ENCODE measurements at regions not wholly inside any gene's neighbourhood (a gene's known extent, or its start where the extent isn't known, plus 50 kb on each side); places are given as distances from the start of the nearest gene placed in this dataset.

DNA sequence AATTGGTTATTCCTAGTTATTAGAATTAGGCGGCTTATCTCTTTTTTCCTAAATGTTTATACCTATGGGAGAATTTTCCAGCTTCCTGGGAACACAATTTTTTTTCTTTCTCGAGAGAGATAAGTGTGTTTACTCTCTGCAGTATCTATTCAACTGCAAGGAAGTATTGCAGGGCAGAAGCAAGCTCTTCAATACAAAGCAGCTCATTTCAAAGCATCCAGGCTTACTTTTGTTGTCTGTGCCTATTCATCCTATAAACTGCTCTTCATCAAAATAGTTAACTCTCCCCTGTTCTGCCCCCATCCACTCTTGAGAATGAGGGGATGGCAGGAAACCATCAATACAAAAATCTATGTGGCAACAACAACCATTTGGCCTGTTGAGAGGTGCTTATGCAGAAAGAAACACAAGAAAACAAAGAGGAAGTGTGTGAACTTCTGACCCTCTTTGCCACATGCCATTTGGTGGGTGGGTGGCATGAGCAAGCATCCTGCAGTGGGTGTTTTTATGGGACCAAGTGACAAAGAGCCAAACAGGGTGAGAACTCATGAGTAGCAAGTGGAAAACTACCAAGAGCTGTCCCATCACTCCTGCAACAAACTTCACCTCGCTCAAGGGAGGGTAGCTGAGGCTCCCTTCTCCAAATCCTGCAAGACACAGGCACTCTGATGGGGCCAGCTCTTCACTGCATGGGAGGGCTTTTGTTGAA, 50.6 kb upstream of the MRPS6 start:
- DNase-seq, result no peak

DNA sequence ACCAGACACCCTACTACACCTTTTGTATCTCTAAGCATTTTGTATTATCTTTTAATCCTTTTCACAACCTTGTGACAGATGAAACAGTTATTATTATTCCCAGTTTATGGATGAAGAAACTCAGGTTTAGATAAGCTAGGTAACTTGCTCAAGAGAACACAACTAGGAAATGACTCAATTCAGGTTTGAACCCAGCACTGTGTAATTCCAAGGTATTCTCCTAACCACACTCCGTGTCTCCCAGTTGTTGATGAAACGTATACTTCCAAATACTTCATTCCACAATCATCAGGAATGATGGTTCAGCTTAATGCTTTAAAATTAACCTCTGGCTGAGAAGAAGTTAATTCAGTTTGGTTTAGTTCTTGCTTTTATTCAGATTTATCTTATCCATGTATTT, 51.7 kb upstream of the MRPS6 start:
- DNase-seq, result no peak

DNA sequence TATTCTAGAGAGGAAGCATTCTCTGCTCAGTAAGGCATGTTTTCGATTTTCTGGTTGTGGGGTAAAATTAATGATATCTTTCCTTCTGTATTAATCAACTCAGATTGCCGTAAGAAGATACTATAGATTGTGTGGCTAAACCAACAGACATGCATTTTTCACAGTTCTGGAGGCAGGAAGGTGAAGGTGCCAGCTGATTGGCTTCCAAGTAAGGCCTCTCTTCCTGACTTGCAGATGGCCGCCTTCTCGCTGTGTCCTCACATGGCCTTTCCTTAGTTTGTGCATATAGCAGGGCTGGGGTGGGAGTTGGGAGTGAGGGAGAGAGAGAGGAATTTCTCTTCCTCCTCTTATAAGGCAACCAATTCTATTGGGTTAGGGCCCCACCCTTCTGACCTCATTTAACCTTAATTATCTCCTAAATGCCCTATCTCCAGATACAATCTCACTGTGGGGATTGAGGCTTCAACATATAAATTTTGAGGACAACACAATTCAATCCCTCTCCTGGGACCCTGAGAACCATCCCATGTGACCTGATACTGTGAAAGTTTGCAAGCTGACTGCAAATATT, 52.3 kb upstream of the MRPS6 start:
- DNase-seq, result peak; percentile 60

DNA sequence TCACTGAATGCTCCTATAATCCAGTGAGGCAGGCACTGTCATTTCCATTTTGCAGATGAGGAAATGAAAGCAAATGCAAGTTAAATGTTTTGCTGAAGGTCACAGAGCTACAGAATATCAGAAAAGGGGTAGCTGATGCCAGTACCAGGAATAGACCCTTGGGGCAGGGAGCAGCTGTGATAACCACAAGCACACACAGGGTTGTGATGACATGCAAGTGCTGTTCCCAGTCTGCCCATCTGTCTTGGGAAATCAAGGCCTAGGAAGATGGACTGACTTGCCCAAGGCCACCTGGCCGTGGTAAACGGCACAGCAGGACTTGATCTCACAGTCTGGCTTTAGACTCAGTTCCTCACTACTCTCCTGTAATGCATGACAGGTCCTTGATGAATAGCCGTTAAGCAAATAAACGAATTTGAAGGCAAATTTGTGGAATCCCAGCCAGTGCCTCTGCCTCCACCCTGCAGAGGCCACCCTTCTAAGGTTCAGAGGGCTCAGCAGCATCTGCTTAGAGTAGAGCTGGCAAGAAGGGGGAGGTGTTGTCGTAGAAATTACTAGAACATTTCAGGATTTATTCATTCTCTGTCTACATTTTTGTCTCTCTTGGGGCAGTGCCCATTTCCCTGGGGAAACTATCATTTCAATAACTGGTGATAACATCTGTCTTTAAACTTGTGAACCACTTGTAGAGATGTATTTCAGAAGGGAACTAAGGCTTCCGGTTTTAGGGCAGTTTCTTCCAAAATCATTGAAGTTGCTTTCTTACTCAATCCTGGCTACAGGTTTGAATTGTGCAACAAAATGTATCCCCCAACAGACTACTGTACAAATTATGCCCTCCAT, 53.2 kb upstream of the MRPS6 start:
- peak; percentile 99 for DNase-seq

DNA sequence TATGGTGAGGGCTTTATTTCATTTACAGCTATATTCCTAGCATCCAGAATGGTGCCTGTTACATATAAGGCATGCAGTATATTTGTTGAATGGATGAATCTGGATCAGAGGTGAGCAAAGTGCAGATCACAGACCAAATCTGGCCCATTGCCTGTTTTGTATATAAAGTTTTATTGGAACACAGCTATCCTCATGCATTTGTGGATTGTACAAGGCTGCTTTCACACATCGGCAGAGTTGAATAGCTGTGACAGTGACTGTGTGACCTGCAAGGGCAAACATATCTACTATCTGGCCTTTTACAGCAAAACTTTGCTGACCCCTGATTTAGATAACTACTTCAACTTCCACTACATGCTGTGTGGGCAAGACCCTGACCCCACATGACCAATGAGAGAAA, 54.0 kb upstream of the MRPS6 start:
- DNase-seq, result no peak

DNA sequence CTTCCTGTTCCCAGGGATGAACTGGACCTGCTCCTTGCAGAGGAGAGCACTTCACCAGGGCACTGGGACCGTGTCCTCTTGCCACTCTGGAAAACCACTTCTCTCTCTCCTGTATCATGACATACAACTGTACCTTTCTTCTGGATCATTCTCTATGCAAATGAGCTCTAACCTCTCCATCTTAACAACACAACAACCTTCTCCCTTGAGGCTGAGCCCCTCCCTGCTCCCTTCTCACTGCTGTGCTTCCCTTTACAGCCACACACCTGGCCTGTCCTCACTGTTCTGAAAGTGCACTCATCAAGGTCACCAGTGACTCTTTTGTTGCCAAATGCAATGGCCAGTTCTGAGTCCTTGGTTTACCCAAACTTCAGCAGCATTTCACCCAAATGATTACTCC, 54.5 kb upstream of the MRPS6 start:
- no peak for DNase-seq

DNA sequence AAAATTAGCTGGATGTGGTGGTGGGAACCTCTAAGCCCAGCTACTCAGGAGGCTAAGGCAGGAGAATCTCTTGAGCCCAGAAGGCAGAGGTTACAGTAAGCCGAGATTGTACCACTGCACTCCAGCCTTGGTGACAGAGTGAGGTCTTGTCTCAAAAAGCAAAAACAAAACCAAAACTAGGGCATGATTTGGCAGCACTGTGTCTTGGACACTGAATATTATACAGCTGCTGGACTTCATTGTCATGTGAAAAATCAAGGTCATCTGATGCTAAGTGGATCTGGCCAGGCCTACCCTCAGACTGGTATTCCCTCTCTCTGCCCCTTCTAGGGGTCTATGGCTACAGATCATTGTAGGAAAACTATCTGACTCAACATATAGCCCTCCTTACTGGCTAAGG, 55.2 kb upstream of the MRPS6 start:
- no peak for DNase-seq

DNA sequence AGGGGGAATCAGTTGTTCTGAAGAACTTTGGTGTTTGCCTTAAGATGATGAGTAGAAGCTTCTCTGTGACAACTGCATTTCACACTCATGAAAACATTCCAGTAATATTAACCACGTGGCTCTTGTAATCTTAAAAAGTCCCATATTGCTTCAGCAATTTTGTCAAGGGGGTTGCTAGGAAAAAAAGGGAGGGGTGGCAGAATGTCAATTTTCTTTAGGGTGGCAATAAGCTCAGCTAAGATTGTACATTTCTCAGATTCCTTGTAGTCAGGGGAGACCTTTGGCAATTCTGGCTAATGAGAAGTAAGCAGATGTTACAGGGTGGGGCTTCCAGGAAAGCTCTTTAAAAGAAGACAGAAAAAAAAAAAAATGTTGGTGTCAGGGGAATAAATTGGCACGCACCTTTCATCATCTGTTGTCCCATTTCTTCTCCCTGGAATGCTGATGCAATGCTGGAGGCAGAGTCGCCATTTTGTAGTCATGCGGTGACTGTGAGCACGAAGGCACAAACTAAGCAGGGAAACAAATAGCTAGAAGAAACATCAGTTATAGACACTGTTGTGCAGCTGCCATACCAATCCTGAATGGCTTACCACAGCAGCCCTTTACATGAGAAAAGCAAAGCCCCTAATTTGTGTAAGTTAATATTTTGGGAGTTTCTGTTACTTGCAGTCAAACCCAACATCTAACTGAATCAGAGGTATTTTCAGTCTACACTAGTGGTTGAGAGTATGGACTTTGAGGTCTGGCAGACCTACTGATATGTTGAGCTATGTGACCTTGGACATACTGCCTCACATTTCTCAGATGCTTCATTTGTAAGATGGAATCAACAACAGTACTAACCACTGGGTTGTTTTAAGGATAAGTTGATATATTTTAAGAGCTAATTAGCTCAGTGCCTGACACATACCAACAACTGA, 56.1 kb upstream of the MRPS6 start:
- DNase-seq, result peak; percentile 40

DNA sequence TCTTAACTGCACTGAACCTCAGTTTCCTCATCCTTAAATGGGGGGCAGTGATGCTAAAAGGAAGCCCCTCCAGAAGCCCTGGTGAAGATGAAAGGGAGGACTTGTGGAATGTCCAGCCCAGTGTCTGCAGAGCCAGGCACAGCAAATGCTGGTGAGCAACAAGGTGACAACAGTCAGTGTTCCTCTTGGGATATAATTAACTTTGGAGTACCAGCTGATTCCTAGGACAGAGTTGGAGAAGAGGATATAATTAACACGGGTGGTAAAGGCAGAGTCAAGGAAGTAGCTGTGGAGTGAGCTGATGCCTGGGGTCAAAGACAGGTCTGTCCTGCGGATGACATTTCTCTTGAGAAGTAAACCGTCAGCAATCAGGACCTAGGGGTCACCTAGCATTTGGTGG, 60.7 kb upstream of the MRPS6 start:
- DNase-seq, result no peak

DNA sequence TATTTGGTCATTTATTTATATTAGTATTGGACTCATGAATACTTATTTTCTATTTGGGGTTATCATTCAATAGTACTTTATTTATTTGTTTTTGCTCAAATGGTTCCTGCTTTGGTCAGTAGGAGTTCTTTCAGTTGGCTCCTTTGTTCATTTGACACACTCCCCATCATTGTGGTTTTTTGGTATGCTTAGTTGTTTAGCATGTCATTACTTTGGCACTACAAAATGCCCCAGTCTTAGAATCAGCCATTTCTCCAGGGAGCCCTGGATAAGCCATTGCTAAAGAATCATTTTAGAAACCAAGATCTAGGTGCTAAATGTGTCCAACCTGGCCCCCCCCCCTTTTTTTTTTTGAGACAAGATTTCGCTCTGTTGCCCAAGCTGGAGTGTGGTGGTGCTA, 61.7 kb upstream of the MRPS6 start:
- DNase-seq, result no peak

DNA sequence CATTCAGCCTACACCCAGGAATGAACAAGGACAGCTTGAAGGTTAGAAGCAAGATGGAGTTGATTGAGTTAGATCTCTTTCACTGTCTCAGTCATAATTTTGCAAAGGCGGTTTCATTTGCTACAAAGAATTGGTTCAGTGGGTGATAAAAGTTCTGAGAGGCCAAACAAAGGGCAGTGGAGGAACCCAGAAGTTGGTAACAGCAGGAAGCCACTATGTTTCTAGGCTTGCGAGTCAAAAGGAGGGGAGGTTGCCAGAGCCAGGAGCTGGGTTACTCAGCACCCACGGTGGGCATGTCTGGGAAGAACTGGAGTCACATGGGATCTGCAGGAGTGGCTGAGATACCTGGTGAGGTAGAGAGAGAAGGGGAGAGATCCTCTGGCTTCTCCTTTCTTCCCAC, 64.2 kb upstream of the MRPS6 start:
- DNase-seq, result no peak

DNA sequence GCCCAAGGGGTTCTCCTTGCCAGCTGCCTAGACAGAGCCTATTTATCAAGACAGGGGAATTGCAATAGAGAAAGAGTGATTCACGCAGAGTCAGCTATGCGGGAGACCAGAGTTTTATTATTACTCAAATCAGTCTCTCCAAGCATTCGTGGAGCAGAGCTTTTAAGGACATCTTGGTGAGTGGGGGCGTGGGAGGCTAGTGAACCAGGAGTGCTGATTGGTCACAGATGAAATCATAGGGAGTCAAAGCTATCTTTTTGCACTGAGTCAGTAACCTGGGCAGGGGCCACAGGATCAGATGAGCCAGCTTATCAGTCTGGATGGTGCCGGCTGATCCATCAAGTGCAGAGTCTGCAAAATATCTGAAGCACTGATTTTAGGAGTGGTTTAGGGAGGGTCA, 64.8 kb upstream of the MRPS6 start:
- no peak for DNase-seq

DNA sequence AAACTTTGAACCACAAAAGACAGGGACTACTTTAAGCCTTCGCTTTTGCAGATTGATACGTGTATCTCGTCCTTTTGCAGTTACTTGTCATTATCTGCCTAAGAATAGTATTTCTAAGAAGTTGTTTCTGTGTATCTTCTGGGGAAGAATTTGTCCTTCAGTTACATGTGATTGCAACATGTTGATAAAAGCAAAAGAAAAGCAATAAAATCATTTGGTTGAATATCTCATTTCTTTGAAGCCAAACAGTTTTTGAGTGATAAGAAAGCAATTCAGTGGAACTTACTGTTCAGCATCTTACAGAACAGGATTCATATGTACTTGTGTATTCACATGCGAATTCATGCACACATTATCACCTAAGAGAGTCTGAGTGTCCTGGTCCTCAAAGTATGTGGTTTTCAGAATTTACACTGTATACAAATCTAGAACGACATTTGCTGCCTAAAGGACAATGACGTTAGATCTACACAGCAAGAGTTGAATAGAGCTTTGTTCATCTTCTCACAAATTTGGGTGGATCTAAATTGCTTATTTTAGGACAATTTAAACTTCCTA, 66.7 kb upstream of the MRPS6 start:
- no peak for DNase-seq

DNA sequence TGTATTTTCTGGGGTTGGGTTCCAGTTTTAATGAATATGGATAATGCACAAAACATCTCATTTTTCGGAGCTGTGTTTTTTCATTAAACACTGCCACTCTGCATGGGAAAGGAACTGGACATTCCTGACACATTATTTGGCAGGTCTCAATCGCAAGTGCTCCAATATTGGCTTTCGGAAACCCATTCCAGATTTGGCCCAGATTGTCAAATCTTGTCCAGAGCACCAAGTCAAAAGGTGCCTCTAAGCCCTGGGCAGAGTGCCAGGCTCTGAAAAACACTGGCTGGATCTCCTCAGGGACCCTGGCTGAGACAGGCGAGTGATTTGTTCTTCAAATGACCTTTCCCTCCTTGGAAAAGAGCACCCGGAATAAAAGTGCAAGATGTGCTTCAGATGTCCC, 68.4 kb upstream of the MRPS6 start:
- no peak for DNase-seq

DNA sequence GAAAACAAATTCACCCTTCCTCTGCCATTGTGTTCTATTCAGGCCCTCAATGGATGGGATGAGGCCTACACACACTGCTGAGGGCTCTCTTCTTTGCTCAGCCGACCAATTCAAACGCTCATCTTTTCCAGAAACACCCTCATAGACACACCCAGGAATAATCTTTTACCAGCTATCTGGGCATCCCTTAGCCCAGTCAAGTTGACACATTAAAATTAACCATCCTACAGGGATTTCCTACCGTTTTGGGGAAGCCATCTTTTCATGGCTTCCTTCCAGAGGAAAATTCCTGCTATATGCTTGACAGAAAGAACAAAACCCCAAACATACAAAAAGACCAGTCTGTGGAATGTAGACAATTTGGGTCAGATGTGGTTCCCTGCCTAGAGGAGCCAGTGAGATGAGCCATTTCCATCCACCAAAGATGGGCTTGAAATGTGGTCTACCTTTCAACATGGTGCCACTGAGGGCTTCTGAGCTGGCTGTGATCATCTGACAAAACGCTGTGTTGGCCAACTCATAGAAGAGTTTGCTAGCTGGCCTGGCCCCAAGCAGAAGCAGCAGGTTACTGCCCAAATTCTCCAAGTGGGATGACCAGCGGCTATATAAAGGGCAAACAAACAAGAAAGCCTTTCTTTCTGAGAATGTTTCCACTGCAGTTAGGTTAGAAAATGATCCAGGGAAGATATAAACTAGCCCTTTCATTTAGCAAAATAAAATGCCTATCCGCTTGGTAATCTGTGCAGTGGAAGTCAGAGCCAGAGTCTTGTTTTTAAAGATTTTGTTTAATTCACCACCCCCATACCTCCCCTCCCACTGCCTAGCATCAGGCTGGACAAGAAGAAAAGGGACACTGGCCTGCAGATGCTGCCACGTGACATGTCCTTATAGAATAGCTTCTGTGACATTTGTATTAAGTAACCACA, 69.1 kb upstream of the MRPS6 start:
- DNase-seq, result no peak

DNA sequence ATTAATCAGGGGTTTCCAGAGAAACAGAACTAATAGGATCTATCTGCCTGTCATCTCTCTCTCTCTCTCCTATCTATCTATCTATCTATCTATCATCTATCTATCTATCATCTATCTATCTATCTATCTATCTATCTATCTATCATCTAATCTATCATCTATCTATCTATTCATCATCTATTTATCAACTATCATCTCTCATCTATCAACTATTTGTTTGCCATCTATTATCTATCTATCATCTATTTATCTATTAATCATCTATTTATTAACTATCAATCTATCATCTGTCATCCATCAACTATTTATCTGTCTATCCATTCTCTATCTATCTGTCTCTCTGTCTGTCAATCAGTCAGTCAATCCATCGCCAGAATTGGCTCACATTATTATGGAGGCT, 70.0 kb upstream of the MRPS6 start:
- no peak for DNase-seq

DNA sequence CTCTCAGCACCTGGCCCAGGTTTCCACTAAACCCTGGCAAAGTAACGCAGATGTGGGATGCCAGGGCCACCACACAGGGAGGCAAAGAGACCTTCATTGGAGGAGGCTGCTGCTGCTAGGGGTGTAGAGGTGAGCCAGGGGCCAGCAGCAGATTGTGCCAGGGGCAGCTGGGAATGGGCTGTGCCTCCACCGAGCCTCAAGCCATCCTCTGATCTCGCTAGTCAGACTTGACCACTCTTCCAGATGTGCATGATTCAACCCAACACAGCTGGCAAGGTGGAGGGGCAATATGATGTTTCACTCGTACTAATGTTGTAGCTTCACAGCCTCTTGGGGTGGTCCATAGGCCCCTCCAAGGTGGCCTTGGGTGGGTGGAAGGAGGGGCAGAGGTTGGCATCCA, 73.0 kb upstream of the MRPS6 start:
- DNase-seq, result no peak

DNA sequence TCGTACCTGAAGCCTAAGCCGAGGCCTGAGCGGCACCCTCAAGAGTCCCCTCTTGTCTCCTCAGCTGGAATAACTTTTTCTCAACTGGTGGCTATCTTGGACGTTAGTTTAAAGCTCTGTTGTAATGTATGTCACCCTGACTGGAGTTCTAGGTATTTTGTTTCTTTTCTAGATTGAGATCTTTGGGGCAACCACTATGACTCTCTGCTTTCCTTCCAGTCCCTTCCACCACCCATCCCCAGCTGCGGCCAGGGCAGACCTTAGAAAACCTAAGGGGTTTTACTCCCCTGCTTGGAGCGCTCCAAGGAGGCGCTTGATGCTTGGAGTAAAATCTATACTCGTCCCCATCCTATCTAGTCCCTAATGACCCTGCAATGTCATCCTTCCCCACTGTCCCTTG, 74.6 kb upstream of the MRPS6 start:
- no peak for DNase-seq

DNA sequence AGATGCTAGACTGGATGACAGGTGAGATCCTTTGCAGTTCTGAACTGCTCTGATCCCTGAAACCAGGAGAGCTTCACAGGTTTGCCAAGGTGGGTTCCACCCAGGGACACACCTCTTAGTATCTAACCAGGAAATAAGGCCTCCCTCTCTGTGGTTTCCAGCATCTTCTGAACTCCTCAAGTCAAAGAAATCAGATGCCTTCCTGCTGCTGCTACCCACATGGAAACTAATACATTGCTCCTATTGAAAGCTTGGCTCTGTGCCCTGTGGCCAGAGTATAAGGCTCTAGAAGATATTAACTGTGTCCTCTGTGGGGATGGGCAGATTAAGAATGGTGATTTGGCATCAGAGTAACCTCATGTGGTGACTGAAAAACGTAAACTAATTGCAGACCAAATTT, 75.0 kb upstream of the MRPS6 start:
- DNase-seq, result no peak

DNA sequence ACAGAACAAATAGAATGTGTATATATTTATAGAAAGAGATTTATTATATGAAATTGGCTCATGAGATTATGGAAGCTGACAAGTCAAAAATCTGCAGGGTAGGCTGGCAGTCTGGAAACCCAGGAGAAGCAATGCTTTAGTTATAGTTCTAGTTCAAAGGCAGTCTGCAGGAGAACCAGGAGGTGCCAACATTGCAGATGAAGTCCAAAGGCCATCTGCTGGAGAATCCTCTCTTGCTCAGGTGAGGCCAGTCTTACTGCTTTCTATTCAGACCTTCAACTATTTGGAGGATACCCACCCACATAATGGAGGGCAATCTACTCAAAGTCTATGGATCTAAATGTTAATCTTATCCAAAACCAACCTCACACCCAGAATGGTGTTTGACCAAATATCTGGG, 75.9 kb upstream of the MRPS6 start:
- DNase-seq, result no peak

DNA sequence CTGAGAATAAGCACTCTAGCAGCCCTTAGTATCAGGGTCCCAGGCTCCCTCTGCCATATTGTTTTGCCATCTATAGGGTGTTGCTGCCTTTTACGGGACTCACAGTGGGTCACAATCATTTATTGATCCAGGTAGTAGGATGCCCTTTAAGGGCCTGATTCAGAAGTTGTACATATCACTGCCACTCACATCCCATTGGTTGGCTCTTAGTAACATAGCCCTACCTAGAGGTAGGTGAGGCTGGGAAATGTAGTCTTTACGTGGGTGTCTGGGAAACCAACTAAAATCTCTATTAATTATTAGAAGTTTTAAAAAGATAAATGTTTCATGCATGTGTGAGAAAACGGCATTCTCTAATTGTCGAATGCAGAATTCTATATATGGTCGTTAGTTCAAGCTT, 78.8 kb upstream of the ATP5PO start:
- no peak for DNase-seq
